GM21367 (cell line): ENCODE measurements at regions not wholly inside any gene's neighbourhood (a gene's known extent, or its start where the extent isn't known, plus 50 kb on each side); places are given as distances from the start of the nearest gene placed in this dataset.
"Not testable (repeated sequence)": the region's sequence is repeated elsewhere in the genome, so short reads cannot be mapped to it uniquely, and the experiment has no call there.

Experiments used
- ATAC-seq: cut with Tn5 transposase; IDR thresholded peaks from one replicate; pipeline ENCODE4 v1.9.1; 2021; ENCODE audit not compliant: unreplicated experiment

DNA sequence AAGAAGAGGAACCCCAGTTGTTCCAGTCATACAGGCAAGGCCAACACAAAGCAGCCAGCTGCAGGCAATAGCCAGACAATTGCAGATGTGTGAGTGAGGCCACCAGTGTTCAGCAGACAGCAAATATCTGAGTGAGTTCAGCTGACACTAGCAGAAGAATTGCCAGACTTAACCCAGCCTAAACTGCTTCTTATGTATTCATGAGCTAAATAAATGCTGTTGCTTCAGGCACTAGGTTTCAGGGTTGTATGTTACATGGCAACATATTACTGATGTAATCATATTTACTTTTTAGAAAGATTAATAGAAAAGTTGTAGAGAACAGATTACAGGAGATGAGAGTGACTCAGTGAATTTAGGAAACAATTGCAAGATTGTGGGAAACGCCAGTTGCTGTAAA, 129.8 kb upstream of the CHODL start:
- ATAC-seq: no peak

DNA sequence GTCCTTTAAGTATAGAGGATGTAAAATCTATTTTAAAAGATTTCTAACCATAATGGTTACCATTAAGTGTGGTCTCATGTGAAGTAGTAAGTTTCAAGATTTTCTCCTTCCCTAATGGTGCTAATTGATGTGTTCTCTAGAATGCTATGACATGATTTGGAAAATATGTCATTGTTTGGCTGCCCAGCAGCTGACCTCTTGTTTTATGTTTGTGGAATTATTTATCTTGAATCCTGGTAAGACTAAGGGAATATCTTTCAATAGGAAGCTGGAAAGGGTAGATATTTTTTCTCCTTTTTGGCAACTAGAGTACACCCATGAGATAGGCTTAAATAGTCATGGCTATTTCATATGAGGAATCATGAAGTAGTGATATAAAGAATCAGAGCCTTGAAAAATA, 139.8 kb upstream of the CHODL start:
- ATAC-seq: no peak

- not testable (repeated sequence) for ATAC-seq
These were observed 148.2 kb upstream of the CHODL start for GRCh38 chr21:18096413-18096812.

DNA sequence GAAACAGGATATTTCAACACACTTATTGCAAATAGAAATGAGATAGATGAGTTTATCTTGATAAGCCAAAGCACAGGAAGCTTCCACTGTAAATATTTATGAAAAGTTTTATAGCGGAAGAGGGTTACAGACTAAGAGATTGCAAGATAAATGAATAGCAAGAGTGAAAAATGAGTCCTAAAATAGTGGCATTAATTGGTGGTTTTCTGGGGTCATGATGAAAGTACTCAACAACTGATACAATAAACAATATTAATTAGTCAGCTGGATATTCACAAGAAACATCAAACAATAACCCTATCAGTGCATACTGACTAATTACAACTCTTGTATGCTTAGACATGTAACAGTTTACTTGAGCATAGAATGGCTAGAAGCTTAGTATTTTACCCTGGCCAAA, 154.8 kb upstream of the CHODL start:
- ATAC-seq: no peak

- ATAC-seq: no peak
These were observed 174.2 kb upstream of the CHODL start for GRCh38 chr21:18070392-18070791.

DNA sequence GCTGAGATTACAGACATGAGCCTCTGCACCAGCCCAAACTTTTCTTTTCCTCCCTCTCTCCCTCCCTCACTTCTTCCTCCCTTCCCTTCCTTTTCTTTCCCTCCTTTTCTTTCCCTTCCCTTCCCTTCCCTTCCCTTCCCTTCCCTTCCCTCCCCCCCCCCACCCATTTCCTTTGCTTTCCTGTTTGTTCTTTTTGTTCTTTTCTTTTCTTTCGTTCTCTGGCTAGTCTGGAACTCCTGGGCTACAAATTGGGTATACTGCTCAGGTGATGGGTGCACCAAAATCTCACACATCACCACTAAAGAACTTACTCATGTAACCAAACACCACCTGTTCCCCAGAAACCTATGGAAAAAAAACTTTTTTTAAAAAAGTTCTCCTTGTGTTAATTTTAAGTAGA, 174.8 kb upstream of the CHODL start:
- ATAC-seq: no peak

GRCh38 chr21:18060402-18060801, 184.2 kb upstream of the CHODL start:
- ATAC-seq: no peak

GRCh38 chr21:18058731-18059398, 185.8 kb upstream of the CHODL start:
- no peak for ATAC-seq

DNA sequence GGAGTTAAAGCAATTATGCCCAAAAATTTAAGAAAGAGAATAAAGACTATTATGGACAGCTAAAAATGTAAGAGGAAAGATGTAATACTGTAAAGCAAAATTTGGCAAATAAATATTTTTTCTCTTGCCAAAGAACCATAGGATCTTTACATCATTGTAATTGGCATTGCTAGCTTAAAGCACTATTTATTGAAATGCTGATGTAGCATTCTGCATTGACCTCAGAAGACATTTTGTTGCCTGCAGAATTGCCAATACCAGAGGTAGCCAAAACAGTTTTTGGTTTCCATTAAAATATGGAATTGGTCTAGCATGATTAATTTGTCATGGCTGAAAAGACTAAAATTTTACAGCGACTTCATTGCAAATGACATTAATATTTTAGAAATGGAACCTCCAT, 191.5 kb upstream of the CHODL start:
- ATAC-seq: no peak

DNA sequence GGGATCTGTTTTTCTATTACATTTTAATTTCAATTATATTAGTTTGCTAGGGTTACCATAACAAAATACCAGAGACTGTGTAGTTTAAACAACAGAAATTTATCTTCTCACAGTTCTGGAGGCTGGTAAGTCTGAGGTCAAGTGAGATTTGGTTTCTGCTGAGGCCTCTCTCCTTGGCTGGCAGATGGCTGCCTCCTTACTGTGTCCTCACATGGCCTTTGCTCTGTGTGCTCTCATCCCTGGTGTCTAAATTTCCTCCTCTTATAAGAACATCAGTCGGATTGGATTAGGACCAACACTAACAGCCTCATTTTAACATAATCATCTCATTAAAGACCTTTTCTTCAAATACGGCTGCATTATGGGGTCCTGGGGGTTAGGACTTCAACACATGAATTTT, 195.2 kb upstream of the CHODL start:
- ATAC-seq: no peak

GRCh38 chr21:18041012-18041411, 203.6 kb upstream of the CHODL start:
- peak; percentile 67 for ATAC-seq

- ATAC-seq: no peak
These were observed 211.1 kb upstream of the C21orf91 start for GRCh38 chr21:18030248-18030647.

DNA sequence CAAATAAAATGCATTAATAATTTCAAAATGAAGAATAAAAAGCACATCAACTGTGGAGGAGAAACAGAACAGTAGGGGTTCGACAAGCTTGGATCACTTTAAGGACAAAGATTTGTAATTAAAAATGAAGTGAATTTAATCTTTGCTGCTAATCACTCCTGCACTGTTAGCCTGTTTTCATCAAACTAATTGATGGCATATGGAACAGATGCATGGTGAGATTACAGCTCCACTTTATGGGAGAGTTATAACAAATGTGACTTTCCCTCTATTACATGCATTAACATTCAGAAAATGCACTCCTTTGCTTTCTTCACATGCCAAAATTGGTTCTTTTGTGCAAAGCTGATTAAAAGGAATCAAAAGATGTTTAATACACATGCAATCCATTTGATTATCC, 207.2 kb upstream of the C21orf91 start:
- ATAC-seq: no peak

DNA sequence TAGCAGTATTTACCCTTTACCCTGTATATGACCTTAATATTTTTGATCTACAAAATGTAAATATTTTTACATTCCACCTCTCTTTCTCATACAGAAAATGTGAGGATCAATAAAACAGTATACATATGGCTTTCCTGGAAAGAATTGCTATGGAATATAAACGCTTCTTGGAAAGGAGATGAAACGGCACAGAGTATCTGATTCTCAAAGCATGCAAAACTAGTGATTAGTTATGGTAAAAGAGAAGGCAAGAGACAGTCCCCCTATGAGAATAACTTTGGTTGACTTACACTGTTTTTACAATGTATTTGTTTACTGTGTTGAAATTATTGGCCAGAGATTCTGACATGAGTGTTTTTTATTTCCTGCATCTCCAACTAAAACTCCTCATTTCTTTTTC, 204.6 kb upstream of the C21orf91 start:
- no peak for ATAC-seq

- no peak for ATAC-seq
These were observed 204.0 kb upstream of the C21orf91 start for GRCh38 chr21:18023157-18023556.

DNA sequence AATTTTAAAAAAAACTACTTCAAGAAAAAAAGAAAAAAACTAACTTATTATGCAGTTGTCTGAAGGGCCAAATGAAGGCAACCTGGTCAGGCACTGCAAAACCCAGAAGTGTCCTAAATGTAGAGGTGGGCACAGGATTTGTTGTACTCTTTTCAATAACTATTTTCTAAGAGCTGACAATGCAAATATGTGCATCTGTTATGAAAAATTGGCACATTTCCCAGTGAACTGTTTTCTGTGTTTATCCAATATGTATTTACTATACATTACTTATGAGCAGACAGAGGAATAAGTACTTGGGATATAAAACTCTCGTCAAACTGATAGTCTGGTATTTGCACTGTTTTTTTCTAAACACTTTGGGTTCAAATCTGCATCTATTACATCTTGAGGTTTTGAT, 188.0 kb upstream of the C21orf91 start:
- ATAC-seq: no peak

DNA sequence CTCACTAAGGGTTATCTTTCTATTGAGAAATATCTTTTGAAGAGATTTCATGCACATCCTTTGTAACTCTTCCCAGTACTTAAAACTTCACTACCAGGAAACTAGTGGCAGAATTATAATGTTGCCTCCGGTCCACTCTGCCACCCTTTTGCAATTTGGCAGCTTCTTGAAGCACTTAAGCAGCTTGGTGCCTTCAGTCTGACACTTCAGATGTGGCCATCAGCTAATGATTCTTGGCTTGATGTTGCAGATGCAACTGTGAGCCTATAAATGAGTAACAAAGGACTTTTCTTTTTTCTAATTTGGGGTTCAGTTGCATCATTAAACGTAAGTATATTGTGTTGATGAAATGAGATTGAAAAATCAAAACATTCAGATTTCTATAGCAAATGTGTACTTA, 187.5 kb upstream of the C21orf91 start:
- no peak for ATAC-seq

- ATAC-seq: no peak
These were observed 183.2 kb upstream of the C21orf91 start for GRCh38 chr21:18002393-18002792.

GRCh38 chr21:18000981-18001686, 182.0 kb upstream of the C21orf91 start:
- no peak for ATAC-seq

GRCh38 chr21:17998599-17998998, 179.4 kb upstream of the C21orf91 start:
- not testable (repeated sequence) for ATAC-seq

GRCh38 chr21:17989780-17990179, 170.6 kb upstream of the C21orf91 start:
- ATAC-seq: no peak

- ATAC-seq: no peak
These were observed 168.9 kb upstream of the C21orf91 start for GRCh38 chr21:17988102-17988437.
